GM10266 (cell line): ENCODE measurements at regions not wholly inside any gene's neighbourhood (a gene's known extent, or its start where the extent isn't known, plus 50 kb on each side); places are given as distances from the start of the nearest gene placed in this dataset.
"Not testable (repeated sequence)": the region's sequence is repeated elsewhere in the genome, so short reads cannot be mapped to it uniquely, and the experiment has no call there.

Experiments used
- DNase-seq: peaks from one replicate; pipeline ENCODE4 v3.0.0; 2012; ENCODE audit errors: extremely low spot score
- CTCF ChIP-seq: IDR thresholded peaks from 2 replicates; pipeline ENCODE4 v1.5.1; 2012; ENCODE audit warnings: mild to moderate bottlenecking, low read depth; ENCODE audit not compliant: control insufficient read depth, insufficient read depth; ENCODE audit errors: missing control alignments

- no peak for DNase-seq
- TF ChIP-seq CTCF: no peak
These were observed 1321.4 kb downstream of the SLITRK1 start for GRCh38 chr13:82560889-82561288.

DNA sequence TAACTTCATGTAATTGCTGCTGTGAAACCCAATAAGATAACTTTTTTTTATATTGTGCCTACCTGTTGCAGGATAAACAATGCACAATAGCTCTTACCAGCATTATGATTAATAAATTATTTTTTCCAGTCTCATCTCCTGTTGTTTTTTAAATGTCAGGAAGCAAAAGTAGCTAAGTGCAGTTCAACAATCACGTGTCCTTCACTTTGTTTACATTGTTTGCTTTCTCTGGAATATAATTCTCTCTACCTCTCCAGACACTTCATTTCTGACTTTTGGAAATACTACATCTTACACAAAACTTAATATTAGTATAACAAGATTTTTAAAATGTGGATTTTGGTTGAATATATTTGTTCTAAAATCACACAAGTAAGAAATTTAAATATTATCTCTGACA is 1359.4 kb downstream of the SLITRK1 start:
- no peak for DNase-seq
- no peak for TF ChIP-seq CTCF

GRCh38 chr13:82506805-82507414 is 1375.4 kb downstream of the SLITRK1 start:
- no peak for DNase-seq
- no peak for TF ChIP-seq CTCF

GRCh38 chr13:82501834-82502233 is 1380.4 kb downstream of the SLITRK1 start:
- no peak for DNase-seq
- no peak for TF ChIP-seq CTCF

GRCh38 chr13:82480415-82480814 is 1401.9 kb downstream of the SLITRK1 start:
- no peak for DNase-seq
- TF ChIP-seq CTCF: no peak

DNA sequence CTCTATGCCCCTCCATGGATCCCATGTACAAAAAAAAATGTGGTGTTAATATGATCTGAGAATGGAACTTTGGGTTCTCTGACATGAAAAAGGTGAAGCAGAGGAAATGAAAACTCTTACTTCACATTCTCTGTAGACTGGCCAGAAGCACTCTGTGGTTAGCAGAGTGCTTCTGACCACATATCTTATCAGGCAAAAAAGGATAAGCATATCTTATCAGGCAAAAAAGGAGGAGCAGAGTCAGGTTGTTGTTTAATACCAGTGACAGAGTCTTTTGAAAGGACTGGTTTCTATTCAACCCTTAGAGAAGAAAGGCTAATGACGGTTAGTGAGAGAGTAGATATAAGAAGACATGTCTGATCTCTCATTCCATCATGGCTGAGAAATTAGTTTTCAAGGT is 1404.8 kb downstream of the SLITRK1 start:
- TF ChIP-seq CTCF: no peak
- DNase-seq: no peak

GRCh38 chr13:82467626-82468025 is 1414.6 kb downstream of the SLITRK1 start:
- DNase-seq: no peak
- no peak for TF ChIP-seq CTCF

GRCh38 chr13:82459575-82459974 is 1422.7 kb downstream of the SLITRK1 start:
- DNase-seq: not testable (repeated sequence)
